Astrocyte (in vitro differentiated cells and primary cell): ENCODE measurements at regions not wholly inside any gene's neighbourhood (a gene's known extent, or its start where the extent isn't known, plus 50 kb on each side); places are given as distances from the start of the nearest gene placed in this dataset.

Experiments
- DNase-seq: peaks from one replicate; pipeline ENCODE4 v3.0.0-alpha.2; 2010; ENCODE audit warnings: low read depth
- FAIRE-seq: peaks from 2 replicates; lab custom pipeline; 2011; peaks lifted over from hg19 to GRCh38; lab: Jason Lieb, UNC
- H2AFZ ChIP-seq: 2 replicates; pipeline ENCODE4 v1.6.0; 2012; ENCODE audit warnings: low read depth, low read length, inconsistent platforms
- H3K27ac ChIP-seq: 2 replicates; pipeline ENCODE4 v1.5.1; 2011; ENCODE audit warnings: low read depth, low read length, inconsistent platforms
- H3K27me3 ChIP-seq: 2 replicates; pipeline ENCODE4 v1.6.0; 2011; ENCODE audit warnings: low read length, inconsistent platforms; ENCODE audit not compliant: insufficient read depth
- H3K36me3 ChIP-seq: 2 replicates; pipeline ENCODE4 v1.5.1; 2011; ENCODE audit warnings: low read length, inconsistent platforms; ENCODE audit not compliant: insufficient read depth
- H3K4me1 ChIP-seq: 2 replicates; pipeline ENCODE4 v1.5.1; 2011; ENCODE audit warnings: low read length, inconsistent platforms; ENCODE audit not compliant: insufficient read depth
- H3K4me2 ChIP-seq: 2 replicates; pipeline ENCODE4 v1.6.0; 2012; ENCODE audit warnings: low read length, inconsistent platforms
- H3K4me3 ChIP-seq: 2 replicates; pipeline ENCODE4 v1.5.1; 2011; ENCODE audit warnings: low read depth, mild to moderate bottlenecking, low read length, inconsistent platforms; ENCODE audit not compliant: insufficient read depth
- H3K79me2 ChIP-seq: 2 replicates; pipeline ENCODE4 v1.6.0; 2012; ENCODE audit warnings: mild to moderate bottlenecking, low read length, inconsistent platforms; ENCODE audit not compliant: insufficient read depth
- H3K9ac ChIP-seq: 2 replicates; pipeline ENCODE4 v1.6.0; 2012; ENCODE audit warnings: mild to moderate bottlenecking, low read length, inconsistent platforms
- H3K9me3 ChIP-seq: 2 replicates; pipeline ENCODE4 v1.5.1; 2012; ENCODE audit warnings: low read depth, mild to moderate bottlenecking, low read length, inconsistent platforms; ENCODE audit not compliant: insufficient read depth
- H4K20me1 ChIP-seq: 2 replicates; pipeline ENCODE4 v1.6.0; 2012; ENCODE audit warnings: low read length, inconsistent platforms; ENCODE audit not compliant: insufficient read depth
- H3K27ac Mint-ChIP-seq: one replicate; pipeline ENCODE4 v1.8.0; 2021; ENCODE audit warnings: mild to moderate bottlenecking, mixed read lengths; ENCODE audit not compliant: unreplicated experiment
- H3K27me3 Mint-ChIP-seq: one replicate; pipeline ENCODE4 v1.8.0; 2021; ENCODE audit warnings: low read depth, mixed read lengths; ENCODE audit not compliant: unreplicated experiment
- H3K36me3 Mint-ChIP-seq: one replicate; pipeline ENCODE4 v1.8.0; 2021; ENCODE audit warnings: low read depth, mixed read lengths; ENCODE audit not compliant: unreplicated experiment
- H3K4me1 Mint-ChIP-seq: one replicate; pipeline ENCODE4 v1.8.0; 2021; ENCODE audit warnings: low read depth, mixed read lengths; ENCODE audit not compliant: unreplicated experiment
- H3K4me3 Mint-ChIP-seq: one replicate; pipeline ENCODE4 v1.8.0; 2021; ENCODE audit warnings: mild to moderate bottlenecking, moderate library complexity, mixed read lengths; ENCODE audit not compliant: unreplicated experiment
- H3K9me3 Mint-ChIP-seq: one replicate; pipeline ENCODE4 v1.8.0; 2021; ENCODE audit warnings: mild to moderate bottlenecking, mixed read lengths; ENCODE audit not compliant: unreplicated experiment
- CTCF ChIP-seq: IDR thresholded peaks from 2 replicates; pipeline ENCODE4 v1.5.1; 2011; ENCODE audit warnings: low read depth, mild to moderate bottlenecking, inconsistent platforms, low read length, moderate library complexity; ENCODE audit not compliant: insufficient read depth
- EZH2 ChIP-seq: IDR thresholded peaks from 2 replicates; pipeline ENCODE4 v1.6.1; 2012; ENCODE audit warnings: mild to moderate bottlenecking, low read length, inconsistent platforms; ENCODE audit not compliant: insufficient read depth

- H3K36me3 ChIP-seq, result no peaks in the 10 kb centered on the region
- H2AFZ ChIP-seq, result no peak overlapping the region
- no peaks in the 10 kb centered on the region for H3K27me3 ChIP-seq
- H3K27ac ChIP-seq, result no peak overlapping the region
- Mint-ChIP-seq H3K9me3 (peaks cover 3% of the 10 kb centered on the region), H3K36me3 (no peaks in the 10 kb centered on the region), H3K27me3 (peaks cover 16% of the 10 kb centered on the region), H3K27ac (no peak overlapping the region), H3K4me1 (no peaks in the 10 kb centered on the region), H3K4me3 (no peak overlapping the region)
- no peak for FAIRE-seq
- no peaks in the 10 kb centered on the region for H3K4me1 ChIP-seq
- no peaks in the 10 kb centered on the region for H3K79me2 ChIP-seq
- H3K4me2 ChIP-seq, result no peak overlapping the region
- H3K4me3 ChIP-seq, result no peak overlapping the region
- no peaks in the 10 kb centered on the region for H4K20me1 ChIP-seq
- no peak for DNase-seq
- TF ChIP-seq EZH2, result no peak
- TF ChIP-seq CTCF, result no peak
- no peak overlapping the region for H3K9ac ChIP-seq
- H3K9me3 ChIP-seq, result no peaks in the 10 kb centered on the region
Observed at GRCh38 chr12:108394196-108394595, 55.1 kb upstream of the CMKLR1 start.

- no peak for FAIRE-seq
Observed at GRCh38 chr12:108392284-108392683, 53.2 kb upstream of the CMKLR1 start.

More at GRCh38 chr12:108392284-108392683, 53.2 kb upstream of the CMKLR1 start:
- TF ChIP-seq EZH2 (no peak), CTCF (no peak)
- H3K36me3 ChIP-seq, result no peaks in the 10 kb centered on the region
- Mint-ChIP-seq H3K4me1 (no peaks in the 10 kb centered on the region), H3K36me3 (no peaks in the 10 kb centered on the region), H3K27me3 (peaks cover 19% of the 10 kb centered on the region), H3K27ac (no peak overlapping the region), H3K9me3 (peaks cover 5% of the 10 kb centered on the region), H3K4me3 (no peak overlapping the region)
- H3K9ac ChIP-seq, result no peak overlapping the region
- no peaks in the 10 kb centered on the region for H3K79me2 ChIP-seq
- no peak overlapping the region for H3K4me2 ChIP-seq
- no peaks in the 10 kb centered on the region for H3K4me1 ChIP-seq
- DNase-seq, result no peak
- no peak overlapping the region for H3K4me3 ChIP-seq
- H2AFZ ChIP-seq, result no peak overlapping the region
- peaks cover 3% of the 10 kb centered on the region for H3K27me3 ChIP-seq
- H3K9me3 ChIP-seq, result no peaks in the 10 kb centered on the region
- H3K27ac ChIP-seq, result no peak overlapping the region
- H4K20me1 ChIP-seq, result no peaks in the 10 kb centered on the region
